Activated T-helper 1 cell treated with anti-CD3 and anti-CD28 coated beads, Interleukin-12 subunit alpha, Interleukin-12 subunit beta, Interleukin-2, Interleukin-4 antibody, amounts not matched to agents 30 ng/mL and 10 ng/mL and 1 ng/mL, durations not matched to agents 14 hours and 24 hours and 36 hours (primary cell): ENCODE measurements at regions not wholly inside any gene's neighbourhood (a gene's known extent, or its start where the extent isn't known, plus 50 kb on each side); places are given as distances from the start of the nearest gene placed in this dataset.
"Not testable (repeated sequence)": the region's sequence is repeated elsewhere in the genome, so short reads cannot be mapped to it uniquely, and the experiment has no call there.

Experiments
- DNase-seq: peaks from one replicate; pipeline ENCODE4 v3.0.0; 2021; ENCODE audit warnings: low spot score
- H3K27ac Mint-ChIP-seq: one replicate; pipeline ENCODE4 v1.8.0; 2021; ENCODE audit warnings: mild to moderate bottlenecking, mixed read lengths
- H3K27me3 Mint-ChIP-seq: one replicate; pipeline ENCODE4 v1.8.0; 2022; ENCODE audit warnings: mild to moderate bottlenecking, moderate library complexity, mixed read lengths; ENCODE audit not compliant: insufficient read depth
- H3K36me3 Mint-ChIP-seq: one replicate; pipeline ENCODE4 v1.8.0; 2021; ENCODE audit warnings: low read depth, mixed read lengths
- H3K4me1 Mint-ChIP-seq: one replicate; pipeline ENCODE4 v1.8.0; 2021; ENCODE audit warnings: low read depth, mixed read lengths
- H3K4me3 Mint-ChIP-seq: one replicate; pipeline ENCODE4 v1.8.0; 2021; ENCODE audit warnings: mild to moderate bottlenecking, moderate library complexity, mixed read lengths
- H3K9me3 Mint-ChIP-seq: one replicate; pipeline ENCODE4 v1.8.0; 2021; ENCODE audit warnings: mixed read lengths
- intact Hi-C: fragments of 100-400 bp; cut with micrococcal nuclease; formaldehyde crosslinking; loops from one replicate; pipeline ENCODE4 v1.15.1; 2024

DNA sequence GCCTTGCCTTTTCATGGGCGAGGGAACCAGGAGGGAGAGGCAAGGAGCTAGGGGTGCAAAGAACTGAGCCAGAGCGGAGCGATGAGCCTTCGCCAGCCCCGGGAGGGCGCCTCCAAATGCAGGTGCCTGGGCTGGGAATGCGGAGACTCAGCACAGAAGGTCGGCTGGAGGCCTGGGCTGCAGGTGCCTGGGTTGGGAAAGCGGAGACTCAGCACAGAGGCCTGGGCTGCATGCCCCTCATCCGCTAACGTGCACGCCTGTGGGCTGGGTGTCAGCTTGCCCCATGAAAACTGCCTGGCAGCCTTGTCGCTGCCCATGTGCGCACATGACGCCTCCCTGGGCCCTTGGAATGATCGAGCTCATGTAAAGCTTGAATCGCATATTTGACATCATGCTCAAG, 51.8 kb downstream of the POM121L12 start:
- H3K27ac Mint-ChIP-seq = no peak overlapping the region
- DNase-seq = no peak
- H3K27me3 Mint-ChIP-seq = no peaks in the 10 kb centered on the region
- peaks cover 27% of the 10 kb centered on the region for H3K9me3 Mint-ChIP-seq
- intact Hi-C loops = no loop called here
- H3K4me3 Mint-ChIP-seq = no peak overlapping the region
- H3K36me3 Mint-ChIP-seq = no peaks in the 10 kb centered on the region
- H3K4me1 Mint-ChIP-seq = no peaks in the 10 kb centered on the region

DNA sequence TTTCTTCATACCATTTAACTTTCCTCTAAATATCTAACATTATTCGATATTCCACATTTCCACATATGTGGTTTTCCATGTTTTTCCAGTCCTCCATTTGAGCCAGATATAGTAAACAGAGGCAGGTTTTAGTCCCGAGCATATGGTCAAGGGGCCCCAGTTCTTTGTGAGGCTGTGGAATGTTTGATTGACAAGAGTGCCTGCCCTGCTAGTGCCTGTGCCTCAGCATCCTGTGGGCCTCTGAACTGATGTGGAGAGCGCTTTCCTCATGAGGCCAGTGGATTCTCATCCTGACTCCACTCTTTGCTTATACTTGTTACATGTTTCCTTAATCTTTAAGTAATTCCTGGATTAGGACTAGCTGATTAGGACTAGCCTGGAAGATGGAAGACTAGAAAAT, 58.8 kb downstream of the POM121L12 start:
- H3K27me3 Mint-ChIP-seq = no peaks in the 10 kb centered on the region
- no peak overlapping the region for H3K4me3 Mint-ChIP-seq
- no peaks in the 10 kb centered on the region for H3K4me1 Mint-ChIP-seq
- H3K27ac Mint-ChIP-seq = no peak overlapping the region
- peaks cover 24% of the 10 kb centered on the region for H3K9me3 Mint-ChIP-seq
- H3K36me3 Mint-ChIP-seq = no peaks in the 10 kb centered on the region
- DNase-seq = no peak
- intact Hi-C loops = no loop called here

DNA sequence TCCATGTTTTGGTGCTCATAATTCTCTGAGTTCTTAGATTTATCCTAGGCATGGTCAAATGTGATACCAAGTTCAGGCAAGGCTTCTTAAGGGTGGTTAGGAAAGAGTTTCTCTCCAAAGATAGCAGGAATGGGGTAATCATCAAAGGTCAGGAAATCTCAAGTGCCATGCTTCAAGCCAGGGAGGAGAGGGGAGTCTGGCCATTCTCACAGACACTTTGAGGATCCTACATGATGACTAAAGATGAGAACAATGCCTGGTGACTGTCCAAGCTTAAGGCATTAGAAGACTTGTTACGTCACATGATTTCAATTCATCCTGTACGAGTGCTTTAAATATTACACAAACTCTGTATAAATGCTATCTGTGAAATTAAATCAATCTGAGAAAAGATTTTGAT, 59.4 kb downstream of the POM121L12 start:
- Mint-ChIP-seq H3K9me3 (peaks cover 20% of the 10 kb centered on the region), H3K27ac (no peak overlapping the region), H3K4me3 (no peak overlapping the region), H3K27me3 (no peaks in the 10 kb centered on the region), H3K36me3 (no peaks in the 10 kb centered on the region), H3K4me1 (no peaks in the 10 kb centered on the region)
- intact Hi-C loops = no loop called here
- DNase-seq = no peak

DNA sequence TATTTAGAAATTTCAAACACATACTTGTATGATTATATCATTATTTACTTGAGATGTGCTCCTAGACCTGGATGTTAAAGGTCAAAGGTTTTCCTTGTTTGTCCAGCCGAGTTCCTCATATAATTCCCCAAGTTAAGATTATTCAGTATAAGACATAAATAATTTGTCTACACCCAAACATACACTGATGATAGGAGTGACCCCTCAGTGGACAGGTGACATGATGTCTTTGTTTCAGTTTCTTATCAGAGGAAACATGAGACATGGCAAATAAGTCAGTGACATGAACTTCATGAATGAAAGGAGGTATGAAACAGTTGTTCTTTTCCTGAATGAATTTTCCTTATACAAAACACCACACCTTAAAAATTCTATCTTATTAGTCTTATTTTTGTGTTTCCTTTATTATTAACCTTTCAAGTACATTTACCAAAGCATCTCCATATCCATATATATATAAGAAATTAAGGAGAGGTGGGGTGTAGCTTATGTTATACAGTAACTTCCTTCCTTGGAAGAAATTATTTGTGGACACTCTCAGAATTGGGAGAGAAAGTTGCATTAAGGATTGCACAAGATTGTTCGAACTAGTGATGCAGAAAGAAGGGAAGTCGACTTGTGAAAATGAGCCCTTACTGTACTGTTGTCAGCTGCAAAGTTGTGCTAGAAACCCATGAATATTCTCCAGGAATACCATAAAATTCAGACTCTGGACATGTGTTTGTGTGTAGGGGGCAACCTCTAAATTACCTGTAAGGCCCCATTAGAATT, 60.5 kb downstream of the POM121L12 start:
- Mint-ChIP-seq H3K36me3 (no peaks in the 10 kb centered on the region), H3K4me1 (no peaks in the 10 kb centered on the region), H3K27me3 (no peaks in the 10 kb centered on the region), H3K4me3 (no peak overlapping the region), H3K9me3 (peaks cover 26% of the 10 kb centered on the region), H3K27ac (no peak overlapping the region)
- no peak for DNase-seq
- intact Hi-C loops = no loop called here

DNA sequence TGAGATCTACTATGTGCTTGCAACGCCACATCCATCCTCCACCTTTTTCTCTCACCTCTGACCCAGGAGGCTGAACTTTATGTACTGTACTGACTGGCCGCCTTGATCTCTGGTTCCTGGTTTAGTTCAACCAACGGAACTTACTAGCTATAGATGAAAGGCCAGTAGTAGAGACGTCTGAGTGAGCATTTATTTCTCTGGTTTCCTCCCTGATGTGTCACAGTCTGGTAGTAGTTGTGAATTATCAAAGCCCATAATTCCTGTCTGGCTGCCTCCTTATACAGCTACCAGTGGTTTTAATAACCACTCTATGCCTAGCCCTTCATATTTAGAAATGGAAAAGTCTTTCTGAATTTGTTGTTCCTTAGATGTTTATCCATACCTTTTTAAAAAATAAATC, 64.7 kb downstream of the POM121L12 start:
- Mint-ChIP-seq H3K4me3 (no peak overlapping the region), H3K27me3 (no peaks in the 10 kb centered on the region), H3K9me3 (peaks cover 34% of the 10 kb centered on the region), H3K4me1 (no peaks in the 10 kb centered on the region), H3K36me3 (no peaks in the 10 kb centered on the region), H3K27ac (no peak overlapping the region)
- intact Hi-C loops = no loop called here
- DNase-seq = no peak

- no peaks in the 10 kb centered on the region for H3K36me3 Mint-ChIP-seq
- no peaks in the 10 kb centered on the region for H3K4me1 Mint-ChIP-seq
- H3K27me3 Mint-ChIP-seq = no peaks in the 10 kb centered on the region
- peaks cover 34% of the 10 kb centered on the region for H3K9me3 Mint-ChIP-seq
- H3K4me3 Mint-ChIP-seq = no peak overlapping the region
- no peak for DNase-seq
- H3K27ac Mint-ChIP-seq = no peak overlapping the region
- intact Hi-C loops = no loop called here
These were observed 65.6 kb downstream of the POM121L12 start for GRCh38 chr7:53101026-53101425.

DNA sequence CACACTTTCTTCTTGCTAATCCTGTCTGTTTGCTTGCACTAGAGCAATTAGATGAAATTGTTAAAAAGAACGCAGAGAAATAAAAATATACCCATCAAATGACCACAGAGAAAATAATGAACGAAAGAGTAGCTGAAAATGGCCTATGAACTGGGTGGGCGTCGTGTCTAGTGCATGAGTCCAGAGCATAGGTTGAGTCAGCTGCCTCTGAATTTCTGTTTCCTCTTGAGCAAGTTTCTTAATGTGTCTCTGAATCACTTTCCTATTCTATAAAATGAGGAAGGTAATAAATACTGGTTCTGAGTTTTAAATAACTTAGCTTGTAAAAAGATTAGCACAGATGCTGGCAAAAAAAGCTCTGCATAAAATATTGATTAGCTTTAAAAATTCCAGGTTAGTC, 75.0 kb downstream of the POM121L12 start:
- Mint-ChIP-seq H3K4me1 (no peaks in the 10 kb centered on the region), H3K27ac (no peak overlapping the region), H3K27me3 (no peaks in the 10 kb centered on the region)

DNA sequence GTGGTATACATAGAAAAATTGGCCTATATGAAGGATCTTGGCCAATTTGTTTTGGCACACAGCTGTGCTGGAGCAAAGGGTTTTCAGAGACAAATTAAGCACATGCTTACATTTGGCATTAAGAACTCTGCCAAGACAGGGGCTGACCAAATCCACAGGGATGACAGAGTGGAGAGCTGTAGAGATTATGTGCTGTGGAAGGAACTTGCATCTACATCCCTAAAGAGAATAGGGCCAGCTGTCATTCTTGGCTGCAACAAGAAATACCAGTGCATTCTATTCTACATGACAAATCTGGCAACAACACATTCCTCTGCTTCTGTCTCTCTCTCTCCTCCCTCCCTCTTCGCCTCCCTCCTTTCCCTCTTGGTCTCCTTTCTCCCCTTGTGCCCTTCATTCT, 75.6 kb downstream of the POM121L12 start:
- peaks cover 11% of the 10 kb centered on the region for H3K9me3 Mint-ChIP-seq
- H3K27ac Mint-ChIP-seq = no peak overlapping the region
- intact Hi-C loops = no loop called here
- H3K4me3 Mint-ChIP-seq = no peak overlapping the region
- H3K27me3 Mint-ChIP-seq = no peaks in the 10 kb centered on the region
- DNase-seq = no peak
- no peaks in the 10 kb centered on the region for H3K36me3 Mint-ChIP-seq
- no peaks in the 10 kb centered on the region for H3K4me1 Mint-ChIP-seq

More for the DNA sequence above, 75.0 kb downstream of the POM121L12 start:
- intact Hi-C loops = no loop called here
- H3K36me3 Mint-ChIP-seq = no peaks in the 10 kb centered on the region
- peaks cover 11% of the 10 kb centered on the region for H3K9me3 Mint-ChIP-seq
- H3K4me3 Mint-ChIP-seq = no peak overlapping the region
- DNase-seq = no peak

- Mint-ChIP-seq H3K36me3 (no peaks in the 10 kb centered on the region), H3K9me3 (peaks cover 23% of the 10 kb centered on the region), H3K4me3 (no peak overlapping the region), H3K27me3 (no peaks in the 10 kb centered on the region), H3K27ac (no peak overlapping the region), H3K4me1 (no peaks in the 10 kb centered on the region)
- DNase-seq = no peak
- intact Hi-C loops = no loop called here
These were observed 78.0 kb downstream of the POM121L12 start for GRCh38 chr7:53113424-53113823.

- Mint-ChIP-seq H3K4me3 (no peak overlapping the region), H3K36me3 (no peaks in the 10 kb centered on the region), H3K27ac (no peak overlapping the region), H3K27me3 (no peaks in the 10 kb centered on the region), H3K4me1 (no peaks in the 10 kb centered on the region), H3K9me3 (peaks cover 25% of the 10 kb centered on the region)
- intact Hi-C loops = no loop called here
- DNase-seq = no peak
These were observed 84.1 kb downstream of the POM121L12 start for GRCh38 chr7:53119514-53119941.

DNA sequence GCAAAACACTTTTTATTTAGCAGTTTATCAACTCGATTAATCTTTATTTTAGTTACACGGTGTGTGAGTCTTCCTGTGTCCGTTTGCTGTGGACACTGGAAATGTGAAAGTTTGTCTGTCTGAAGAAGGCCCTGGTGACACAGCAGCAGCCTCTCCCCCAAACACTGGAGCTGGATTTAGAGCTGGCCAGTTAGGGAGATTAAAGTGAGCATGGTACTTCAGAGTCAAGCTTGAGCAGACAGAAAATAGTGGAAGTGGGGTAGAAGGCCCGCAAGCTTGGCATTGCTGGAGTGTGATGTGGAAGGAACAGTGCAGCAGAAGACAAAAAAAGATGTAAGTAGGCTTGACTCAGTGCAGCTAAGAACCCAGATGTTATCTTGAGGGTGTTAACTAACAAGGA, 85.9 kb downstream of the POM121L12 start:
- H3K9me3 Mint-ChIP-seq = peaks cover 21% of the 10 kb centered on the region
- no peaks in the 10 kb centered on the region for H3K27me3 Mint-ChIP-seq
- H3K4me3 Mint-ChIP-seq = no peak overlapping the region
- no peaks in the 10 kb centered on the region for H3K36me3 Mint-ChIP-seq
- DNase-seq = no peak
- no peak overlapping the region for H3K27ac Mint-ChIP-seq
- no peaks in the 10 kb centered on the region for H3K4me1 Mint-ChIP-seq
- intact Hi-C loops = no loop called here

GRCh38 chr7:53131697-53132096, 96.3 kb downstream of the POM121L12 start:
- Mint-ChIP-seq H3K4me3 (no peak overlapping the region), H3K4me1 (no peaks in the 10 kb centered on the region), H3K9me3 (peaks cover 16% of the 10 kb centered on the region), H3K27ac (no peak overlapping the region), H3K36me3 (no peaks in the 10 kb centered on the region), H3K27me3 (no peaks in the 10 kb centered on the region)
- no peak for DNase-seq
- intact Hi-C loops = no loop called here

DNA sequence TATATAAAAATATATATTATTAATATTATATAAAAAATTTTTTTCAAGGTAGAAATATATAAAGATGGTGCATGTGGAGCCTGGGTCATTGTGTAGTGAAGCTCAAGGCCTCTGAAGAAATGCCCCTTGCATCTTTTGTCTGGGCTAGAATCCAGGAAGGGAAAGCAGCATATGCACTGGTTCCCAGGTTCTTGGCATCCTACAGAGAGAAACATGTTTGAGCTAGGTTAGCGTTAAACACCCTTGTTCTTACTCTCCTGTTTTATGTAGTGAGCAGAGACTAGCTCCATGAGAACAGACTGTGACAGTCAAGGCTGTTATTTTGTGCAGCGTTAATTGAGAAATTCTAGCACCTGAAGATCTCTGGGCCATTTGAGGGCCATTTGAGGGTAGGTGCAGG, 116.1 kb downstream of the POM121L12 start:
- H3K4me1 Mint-ChIP-seq = no peaks in the 10 kb centered on the region
- no peaks in the 10 kb centered on the region for H3K36me3 Mint-ChIP-seq
- H3K27ac Mint-ChIP-seq = no peak overlapping the region
- peaks cover 15% of the 10 kb centered on the region for H3K9me3 Mint-ChIP-seq
- H3K27me3 Mint-ChIP-seq = no peaks in the 10 kb centered on the region
- no peak for DNase-seq
- H3K4me3 Mint-ChIP-seq = no peak overlapping the region
- intact Hi-C loops = no loop called here

DNA sequence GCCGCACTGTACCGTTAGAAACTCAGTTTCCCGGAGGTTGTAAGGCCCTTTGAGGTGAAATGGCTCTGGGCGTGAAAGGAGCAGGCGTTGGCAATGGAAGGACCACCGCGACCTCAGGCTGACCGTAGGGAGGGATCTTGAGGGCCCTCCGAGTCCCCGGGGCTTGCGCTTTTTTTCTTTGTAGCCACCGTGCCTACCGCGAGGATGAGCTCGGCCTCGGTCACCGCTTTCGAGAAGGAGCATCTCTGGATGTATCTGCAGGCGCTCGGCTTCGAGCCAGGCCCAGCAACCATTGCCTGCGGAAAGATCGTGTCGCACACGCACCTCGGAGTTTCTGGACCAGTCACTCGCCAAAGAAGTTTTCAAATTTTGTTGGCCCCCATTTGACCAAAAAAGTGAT, 151.8 kb downstream of the POM121L12 start:
- intact Hi-C loops, H3K4me3 Mint-ChIP-seq, H3K4me1 Mint-ChIP-seq, H3K27ac Mint-ChIP-seq, H3K36me3 Mint-ChIP-seq, H3K27me3 Mint-ChIP-seq, DNase-seq: not testable (repeated sequence)
- peaks cover 30% of the 10 kb centered on the region for H3K9me3 Mint-ChIP-seq
